GM21381 (cell line): ENCODE measurements at regions not wholly inside any gene's neighbourhood (a gene's known extent, or its start where the extent isn't known, plus 50 kb on each side); places are given as distances from the start of the nearest gene placed in this dataset.

Source experiments
- ATAC-seq: cut with Tn5 transposase; IDR thresholded peaks from one replicate; pipeline ENCODE4 v1.9.1; 2021; ENCODE audit warnings: mild to moderate bottlenecking, moderate library complexity; ENCODE audit not compliant: unreplicated experiment

GRCh38 chr10:108801775-108802517 lies 1121.4 kb downstream of the XPNPEP1 start:
- no peak for ATAC-seq

- ATAC-seq: no peak
Measured at GRCh38 chr10:108801220-108801619, 1122.1 kb downstream of the XPNPEP1 start.

- no peak for ATAC-seq
Measured at GRCh38 chr10:108797573-108797972, 1125.7 kb downstream of the XPNPEP1 start.

- no peak for ATAC-seq
Measured at GRCh38 chr10:108791794-108792474, 1131.4 kb downstream of the XPNPEP1 start.

- ATAC-seq: no peak
Measured at GRCh38 chr10:108791030-108791429, 1132.3 kb downstream of the XPNPEP1 start.

- ATAC-seq: peak; percentile 92
Measured at GRCh38 chr10:108789919-108790318, 1133.4 kb downstream of the XPNPEP1 start.

GRCh38 chr10:108789336-108789735 lies 1134.0 kb downstream of the XPNPEP1 start:
- no peak for ATAC-seq

GRCh38 chr10:108788891-108789290 lies 1134.4 kb downstream of the XPNPEP1 start:
- no peak for ATAC-seq

- no peak for ATAC-seq
Measured at GRCh38 chr10:108787932-108788331, 1135.4 kb downstream of the XPNPEP1 start.

- no peak for ATAC-seq
Measured at GRCh38 chr10:108785011-108785410, 1138.3 kb downstream of the XPNPEP1 start.

GRCh38 chr10:108784534-108784933 lies 1138.8 kb downstream of the XPNPEP1 start:
- ATAC-seq: no peak

- ATAC-seq: peak; percentile 73
Measured at GRCh38 chr10:108783897-108784296, 1139.4 kb downstream of the XPNPEP1 start.

- ATAC-seq: no peak
Measured at GRCh38 chr10:108782411-108782810, 1140.9 kb downstream of the XPNPEP1 start.

GRCh38 chr10:108779501-108779900 lies 1143.8 kb downstream of the XPNPEP1 start:
- ATAC-seq: no peak

- ATAC-seq: no peak
Measured at GRCh38 chr10:108775911-108776475, 1147.3 kb downstream of the XPNPEP1 start.

- ATAC-seq: no peak
Measured at GRCh38 chr10:108771106-108771505, 1152.2 kb downstream of the XPNPEP1 start.

- no peak for ATAC-seq
Measured at GRCh38 chr10:108765794-108766193, 1157.5 kb downstream of the XPNPEP1 start.

GRCh38 chr10:108757946-108758345 lies 1165.4 kb downstream of the XPNPEP1 start:
- ATAC-seq: no peak

GRCh38 chr10:108755646-108756045 lies 1167.7 kb downstream of the XPNPEP1 start:
- ATAC-seq: no peak

GRCh38 chr10:108753326-108753725 lies 1170.0 kb downstream of the XPNPEP1 start:
- no peak for ATAC-seq

GRCh38 chr10:108749042-108749441 lies 1174.3 kb downstream of the XPNPEP1 start:
- ATAC-seq: no peak

- no peak for ATAC-seq
Measured at GRCh38 chr10:108736111-108736510, 1187.2 kb downstream of the XPNPEP1 start.
